Upper lobe of left lung (tissue), 4 donors: ENCODE measurements at regions not wholly inside any gene's neighbourhood (a gene's known extent, or its start where the extent isn't known, plus 50 kb on each side); places are given as distances from the start of the nearest gene placed in this dataset.

Experiments
- EP300 ChIP-seq, 4 donors: sonication (generic); formaldehyde crosslinking; IDR thresholded peaks; one replicate each; pipeline ENCODE4 v1.5.1; 2017; ENCODE audit warnings: antibody characterized with exemption in 4 of 4, control low read depth in 2 of 4
- POLR2A ChIP-seq, 4 donors: fragments of 450-650 bp; IDR thresholded peaks; one replicate each; pipeline ENCODE4 v1.5.1; 2016 to 2017; ENCODE audit warnings: antibody characterized with exemption in 4 of 4, mild to moderate bottlenecking in 2 of 4
- POLR2AphosphoS5 ChIP-seq, 2 donors: sonication (generic); formaldehyde crosslinking; IDR thresholded peaks; one replicate each; pipeline ENCODE4 v1.5.1; 2017; ENCODE audit warnings: antibody characterized with exemption in 2 of 2
- TF ChIP-seq, protein P1 (sequence below), 6 experiments: fragments of 450-650 bp in 4 of 6; fragments of 200-600 bp in 2 of 6; sonication (generic) in 2 of 6; IDR thresholded peaks; one replicate each; pipeline ENCODE4 v1.5.1; 2016 to 2019; ENCODE audit warnings: antibody characterized with exemption in 6 of 6

GRCh38 chr13:99867535-99868257 lies 103.9 kb downstream of the ZIC5 start:
- TF ChIP-seq, protein P1, sequence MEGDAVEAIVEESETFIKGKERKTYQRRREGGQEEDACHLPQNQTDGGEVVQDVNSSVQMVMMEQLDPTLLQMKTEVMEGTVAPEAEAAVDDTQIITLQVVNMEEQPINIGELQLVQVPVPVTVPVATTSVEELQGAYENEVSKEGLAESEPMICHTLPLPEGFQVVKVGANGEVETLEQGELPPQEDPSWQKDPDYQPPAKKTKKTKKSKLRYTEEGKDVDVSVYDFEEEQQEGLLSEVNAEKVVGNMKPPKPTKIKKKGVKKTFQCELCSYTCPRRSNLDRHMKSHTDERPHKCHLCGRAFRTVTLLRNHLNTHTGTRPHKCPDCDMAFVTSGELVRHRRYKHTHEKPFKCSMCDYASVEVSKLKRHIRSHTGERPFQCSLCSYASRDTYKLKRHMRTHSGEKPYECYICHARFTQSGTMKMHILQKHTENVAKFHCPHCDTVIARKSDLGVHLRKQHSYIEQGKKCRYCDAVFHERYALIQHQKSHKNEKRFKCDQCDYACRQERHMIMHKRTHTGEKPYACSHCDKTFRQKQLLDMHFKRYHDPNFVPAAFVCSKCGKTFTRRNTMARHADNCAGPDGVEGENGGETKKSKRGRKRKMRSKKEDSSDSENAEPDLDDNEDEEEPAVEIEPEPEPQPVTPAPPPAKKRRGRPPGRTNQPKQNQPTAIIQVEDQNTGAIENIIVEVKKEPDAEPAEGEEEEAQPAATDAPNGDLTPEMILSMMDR (IDR thresholded peaks at IDR 0.05), result no peak
- TF ChIP-seq EP300 (IDR thresholded peaks at IDR 0.05) (no peak), POLR2A (IDR thresholded peaks at IDR 0.05) (no peak), POLR2AphosphoS5 (IDR thresholded peaks at IDR 0.05) (no peak)
